ENCODE measurements at regions not wholly inside any gene's neighbourhood (a gene's known extent, or its start where the extent isn't known, plus 50 kb on each side); places are given as distances from the start of the nearest gene placed in this dataset.

- no peak for TF ChIP-seq EZH2 (IDR thresholded peaks at IDR 0.05; ENCODE audit: insufficient read depth, poor library complexity, severe bottlenecking)
- no peak for TF ChIP-seq EZH2phosphoT487 (IDR thresholded peaks at IDR 0.05; ENCODE audit: insufficient read depth, low read depth)
Observed at GRCh38 chr15:38687775-38688495, 123.3 kb upstream of the RASGRP1 start.
